GM23338 (cell line): ENCODE measurements at regions not wholly inside any gene's neighbourhood (a gene's known extent, or its start where the extent isn't known, plus 50 kb on each side); places are given as distances from the start of the nearest gene placed in this dataset.

ENCODE experiments used
- ATAC-seq: fragments of 200-7000 bp; cut with Tn5 transposase; 3 replicates; pipeline ENCODE4 v1.9.1; 2020
- DNase-seq: peaks from one replicate; pipeline ENCODE4 v3.0.0-alpha.2; 2015; ENCODE audit warnings: low spot score
- H2AFZ ChIP-seq: fragments of 200-600 bp; sonication (generic); 2 replicates; pipeline ENCODE4 v1.8.0; 2016; ENCODE audit warnings: antibody characterized with exemption, mild to moderate bottlenecking, moderate library complexity
- H3F3A ChIP-seq: fragments of 200-600 bp; sonication (generic); replicated peaks from 2 replicates; pipeline ENCODE4 v1.8.0; 2017; ENCODE audit warnings: antibody characterized with exemption, mixed run types, low read depth
- H3K27ac ChIP-seq: fragments of 200-600 bp; sonication (generic); 2 replicates; pipeline ENCODE4 v1.6.1; 2016; ENCODE audit warnings: low read depth
- H3K27me3 ChIP-seq: fragments of 200-600 bp; sonication (generic); 2 replicates; pipeline ENCODE4 v1.8.0; 2016; ENCODE audit warnings: mild to moderate bottlenecking, mixed run types, moderate library complexity; ENCODE audit not compliant: insufficient read depth
- H3K36me3 ChIP-seq: fragments of 200-600 bp; sonication (generic); 2 replicates; pipeline ENCODE4 v1.8.0; 2016; ENCODE audit warnings: mild to moderate bottlenecking; ENCODE audit not compliant: insufficient read depth
- H3K4me1 ChIP-seq: fragments of 200-600 bp; sonication (generic); 2 replicates; pipeline ENCODE4 v1.8.0; 2016; ENCODE audit warnings: mild to moderate bottlenecking, moderate library complexity; ENCODE audit not compliant: insufficient read depth
- H3K4me2 ChIP-seq: fragments of 200-600 bp; sonication (generic); 2 replicates; pipeline ENCODE4 v1.7.1; 2017; ENCODE audit warnings: mixed run types
- H3K4me3 ChIP-seq: fragments of 200-600 bp; sonication (generic); 2 replicates; pipeline ENCODE4 v1.6.1; 2016; ENCODE audit warnings: mixed run types
- H3K79me2 ChIP-seq: fragments of 200-600 bp; sonication (generic); replicated peaks from 2 replicates; pipeline ENCODE4 v1.8.0; 2017; ENCODE audit warnings: mild to moderate bottlenecking; ENCODE audit not compliant: insufficient read depth
- H3K9me2 ChIP-seq: fragments of 200-600 bp; sonication (generic); 2 replicates; pipeline ENCODE4 v1.8.0; 2017; ENCODE audit not compliant: insufficient read depth
- H4K20me1 ChIP-seq: fragments of 200-600 bp; sonication (generic); replicated peaks from 2 replicates; pipeline ENCODE4 v1.8.0; 2017; ENCODE audit warnings: mild to moderate bottlenecking; ENCODE audit not compliant: insufficient read depth
- H3K27ac Mint-ChIP-seq: 2 replicates; pipeline ENCODE4 v1.8.0; 2020; ENCODE audit warnings: inconsistent platforms, mild to moderate bottlenecking, moderate library complexity, mixed read lengths
- H3K27me3 Mint-ChIP-seq: 3 replicates; pipeline ENCODE4 v1.8.0; 2022; ENCODE audit warnings: low read depth, mild to moderate bottlenecking, moderate library complexity, mixed read lengths, inconsistent platforms; ENCODE audit not compliant: insufficient read depth, poor library complexity
- H3K36me3 Mint-ChIP-seq: 3 replicates; pipeline ENCODE4 v1.8.0; 2021; ENCODE audit warnings: low read depth, mild to moderate bottlenecking, inconsistent platforms, moderate library complexity, mixed read lengths
- H3K4me1 Mint-ChIP-seq: 3 replicates; pipeline ENCODE4 v1.8.0; 2020; ENCODE audit warnings: mild to moderate bottlenecking, inconsistent platforms, mixed read lengths
- H3K4me3 Mint-ChIP-seq: 3 replicates; pipeline ENCODE4 v1.8.0; 2021; ENCODE audit warnings: moderate library complexity, mild to moderate bottlenecking, inconsistent platforms, mixed read lengths
- H3K9me3 Mint-ChIP-seq: 3 replicates; pipeline ENCODE4 v1.8.0; 2020; ENCODE audit warnings: moderate library complexity, mild to moderate bottlenecking, inconsistent platforms, mixed read lengths
- JUNB ChIP-seq: IDR thresholded peaks from one replicate; pipeline ENCODE4 v1.6.1; 2016; ENCODE audit warnings: antibody characterized with exemption; ENCODE audit not compliant: unreplicated experiment
- STAT1 ChIP-seq: IDR thresholded peaks from one replicate; pipeline ENCODE4 v1.6.1; 2016; ENCODE audit warnings: antibody characterized with exemption; ENCODE audit not compliant: unreplicated experiment
- TF ChIP-seq, protein P1 (sequence below): IDR thresholded peaks from 2 replicates; pipeline ENCODE4 v1.6.1; 2016; ENCODE audit warnings: antibody characterized with exemption
- TF ChIP-seq, protein P2 (sequence below): fragments of 250-450 bp; sonication (Bioruptor Pico); IDR thresholded peaks from 2 replicates; pipeline ENCODE4 v1.5.0; 2020; ENCODE audit warnings: mild to moderate bottlenecking, moderate library complexity

DNA sequence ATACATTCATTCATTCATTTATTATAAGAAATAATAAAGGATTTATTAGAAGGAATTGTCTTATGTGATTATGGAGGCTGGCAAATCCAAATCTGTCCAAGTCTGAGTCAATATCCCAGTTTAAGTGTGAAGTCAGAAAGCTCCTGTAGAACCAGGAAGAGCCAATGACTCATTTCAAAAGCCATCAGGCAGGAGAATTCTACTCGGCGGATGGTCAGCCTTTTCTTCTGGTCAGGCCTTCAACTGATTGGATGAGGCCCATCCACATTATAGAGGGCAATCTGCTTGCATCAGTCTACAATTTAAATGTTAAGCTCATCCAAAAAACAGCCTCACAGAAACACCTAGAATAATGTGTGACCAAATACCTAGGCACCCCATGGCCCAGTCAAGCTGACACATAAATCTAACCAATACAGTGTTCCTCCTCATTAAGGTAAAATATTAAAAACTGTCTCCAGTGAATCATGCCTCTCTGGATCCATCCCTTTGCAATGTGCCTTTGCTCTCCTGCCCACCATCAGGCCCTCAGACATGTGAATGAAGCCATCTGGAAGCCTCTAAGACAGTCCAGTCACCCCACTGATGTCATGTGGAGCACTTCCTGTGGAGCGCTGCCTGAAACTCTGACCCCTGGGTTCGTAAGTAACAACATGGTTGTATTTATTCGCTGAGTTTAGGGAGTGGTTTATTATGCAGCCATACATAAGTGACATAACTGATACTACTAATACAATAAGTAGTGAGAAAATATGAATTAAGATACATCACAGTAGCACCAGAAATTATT, 69.2 kb upstream of the WSB1 start:
- Histone ChIP-seq H2AFZ (no peak overlapping the region), H3K4me1 (no peaks in the 10 kb centered on the region), H3K9me2 (no peaks in the 10 kb centered on the region), H3K27me3 (no peaks in the 10 kb centered on the region), H3K4me2 (no peak overlapping the region), H3K4me3 (no peak overlapping the region), H3K36me3 (no peaks in the 10 kb centered on the region; the same call in 1 of the 2 replicates), H3K79me2 (no peaks in the 10 kb centered on the region), H4K20me1 (no peaks in the 10 kb centered on the region), H3K27ac (no peak overlapping the region), H3F3A (no peaks in the 10 kb centered on the region)
- Mint-ChIP-seq H3K9me3 (peaks cover 76% of the 10 kb centered on the region), H3K4me1 (no peaks in the 10 kb centered on the region), H3K36me3 (no peaks in the 10 kb centered on the region; the same call in 2 of the 3 replicates), H3K27ac (no peak overlapping the region), H3K27me3 (no peaks in the 10 kb centered on the region), H3K4me3 (no peak overlapping the region)
- no peak for ATAC-seq
- TF ChIP-seq STAT1 (no peak), JUNB (no peak)
- TF ChIP-seq, protein P1, sequence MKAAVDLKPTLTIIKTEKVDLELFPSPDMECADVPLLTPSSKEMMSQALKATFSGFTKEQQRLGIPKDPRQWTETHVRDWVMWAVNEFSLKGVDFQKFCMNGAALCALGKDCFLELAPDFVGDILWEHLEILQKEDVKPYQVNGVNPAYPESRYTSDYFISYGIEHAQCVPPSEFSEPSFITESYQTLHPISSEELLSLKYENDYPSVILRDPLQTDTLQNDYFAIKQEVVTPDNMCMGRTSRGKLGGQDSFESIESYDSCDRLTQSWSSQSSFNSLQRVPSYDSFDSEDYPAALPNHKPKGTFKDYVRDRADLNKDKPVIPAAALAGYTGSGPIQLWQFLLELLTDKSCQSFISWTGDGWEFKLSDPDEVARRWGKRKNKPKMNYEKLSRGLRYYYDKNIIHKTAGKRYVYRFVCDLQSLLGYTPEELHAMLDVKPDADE: no peak
- TF ChIP-seq, protein P2, sequence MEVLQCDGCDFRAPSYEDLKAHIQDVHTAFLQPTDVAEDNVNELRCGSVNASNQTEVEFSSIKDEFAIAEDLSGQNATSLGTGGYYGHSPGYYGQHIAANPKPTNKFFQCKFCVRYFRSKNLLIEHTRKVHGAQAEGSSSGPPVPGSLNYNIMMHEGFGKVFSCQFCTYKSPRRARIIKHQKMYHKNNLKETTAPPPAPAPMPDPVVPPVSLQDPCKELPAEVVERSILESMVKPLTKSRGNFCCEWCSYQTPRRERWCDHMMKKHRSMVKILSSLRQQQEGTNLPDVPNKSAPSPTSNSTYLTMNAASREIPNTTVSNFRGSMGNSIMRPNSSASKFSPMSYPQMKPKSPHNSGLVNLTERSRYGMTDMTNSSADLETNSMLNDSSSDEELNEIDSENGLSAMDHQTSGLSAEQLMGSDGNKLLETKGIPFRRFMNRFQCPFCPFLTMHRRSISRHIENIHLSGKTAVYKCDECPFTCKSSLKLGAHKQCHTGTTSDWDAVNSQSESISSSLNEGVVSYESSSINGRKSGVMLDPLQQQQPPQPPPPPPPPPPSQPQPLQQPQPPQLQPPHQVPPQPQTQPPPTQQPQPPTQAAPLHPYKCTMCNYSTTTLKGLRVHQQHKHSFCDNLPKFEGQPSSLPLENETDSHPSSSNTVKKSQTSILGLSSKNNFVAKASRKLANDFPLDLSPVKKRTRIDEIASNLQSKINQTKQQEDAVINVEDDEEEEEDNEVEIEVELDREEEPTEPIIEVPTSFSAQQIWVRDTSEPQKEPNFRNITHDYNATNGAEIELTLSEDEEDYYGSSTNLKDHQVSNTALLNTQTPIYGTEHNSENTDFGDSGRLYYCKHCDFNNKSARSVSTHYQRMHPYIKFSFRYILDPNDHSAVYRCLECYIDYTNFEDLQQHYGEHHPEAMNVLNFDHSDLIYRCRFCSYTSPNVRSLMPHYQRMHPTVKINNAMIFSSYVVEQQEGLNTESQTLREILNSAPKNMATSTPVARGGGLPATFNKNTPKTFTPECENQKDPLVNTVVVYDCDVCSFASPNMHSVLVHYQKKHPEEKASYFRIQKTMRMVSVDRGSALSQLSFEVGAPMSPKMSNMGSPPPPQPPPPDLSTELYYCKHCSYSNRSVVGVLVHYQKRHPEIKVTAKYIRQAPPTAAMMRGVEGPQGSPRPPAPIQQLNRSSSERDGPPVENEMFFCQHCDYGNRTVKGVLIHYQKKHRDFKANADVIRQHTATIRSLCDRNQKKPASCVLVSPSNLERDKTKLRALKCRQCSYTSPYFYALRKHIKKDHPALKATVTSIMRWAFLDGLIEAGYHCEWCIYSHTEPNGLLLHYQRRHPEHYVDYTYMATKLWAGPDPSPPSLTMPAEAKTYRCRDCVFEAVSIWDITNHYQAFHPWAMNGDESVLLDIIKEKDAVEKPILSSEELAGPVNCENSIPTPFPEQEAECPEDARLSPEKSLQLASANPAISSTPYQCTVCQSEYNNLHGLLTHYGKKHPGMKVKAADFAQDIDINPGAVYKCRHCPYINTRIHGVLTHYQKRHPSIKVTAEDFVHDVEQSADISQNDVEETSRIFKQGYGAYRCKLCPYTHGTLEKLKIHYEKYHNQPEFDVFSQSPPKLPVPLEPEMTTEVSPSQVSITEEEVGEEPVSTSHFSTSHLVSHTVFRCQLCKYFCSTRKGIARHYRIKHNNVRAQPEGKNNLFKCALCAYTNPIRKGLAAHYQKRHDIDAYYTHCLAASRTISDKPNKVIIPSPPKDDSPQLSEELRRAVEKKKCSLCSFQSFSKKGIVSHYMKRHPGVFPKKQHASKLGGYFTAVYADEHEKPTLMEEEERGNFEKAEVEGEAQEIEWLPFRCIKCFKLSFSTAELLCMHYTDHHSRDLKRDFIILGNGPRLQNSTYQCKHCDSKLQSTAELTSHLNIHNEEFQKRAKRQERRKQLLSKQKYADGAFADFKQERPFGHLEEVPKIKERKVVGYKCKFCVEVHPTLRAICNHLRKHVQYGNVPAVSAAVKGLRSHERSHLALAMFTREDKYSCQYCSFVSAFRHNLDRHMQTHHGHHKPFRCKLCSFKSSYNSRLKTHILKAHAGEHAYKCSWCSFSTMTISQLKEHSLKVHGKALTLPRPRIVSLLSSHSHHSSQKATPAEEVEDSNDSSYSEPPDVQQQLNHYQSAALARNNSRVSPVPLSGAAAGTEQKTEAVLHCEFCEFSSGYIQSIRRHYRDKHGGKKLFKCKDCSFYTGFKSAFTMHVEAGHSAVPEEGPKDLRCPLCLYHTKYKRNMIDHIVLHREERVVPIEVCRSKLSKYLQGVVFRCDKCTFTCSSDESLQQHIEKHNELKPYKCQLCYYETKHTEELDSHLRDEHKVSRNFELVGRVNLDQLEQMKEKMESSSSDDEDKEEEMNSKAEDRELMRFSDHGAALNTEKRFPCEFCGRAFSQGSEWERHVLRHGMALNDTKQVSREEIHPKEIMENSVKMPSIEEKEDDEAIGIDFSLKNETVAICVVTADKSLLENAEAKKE (CRISPR knock-in tag): no peak
- no peak for DNase-seq
